Neural cell (in vitro differentiated cells): ENCODE measurements at regions not wholly inside any gene's neighbourhood (a gene's known extent, or its start where the extent isn't known, plus 50 kb on each side); places are given as distances from the start of the nearest gene placed in this dataset.

Source experiments
- H2AFZ ChIP-seq: fragments of 200-600, 300-800 bp; sonication (generic), shearing (Covaris generic); 2 replicates; pipeline ENCODE4 v1.6.0; 2014; ENCODE audit warnings: low read depth, mild to moderate bottlenecking, antibody characterized with exemption, low read length, moderate library complexity
- H3F3A ChIP-seq: fragments of 200-600 bp; shearing (Covaris generic); 2 replicates; pipeline ENCODE4 v1.6.1; 2016; ENCODE audit warnings: mild to moderate bottlenecking, moderate library complexity, mixed read lengths, antibody characterized with exemption, low read length; ENCODE audit not compliant: insufficient read depth, poor library complexity, severe bottlenecking
- H3K27ac ChIP-seq: fragments of 200-600, 300-800 bp; sonication (generic), shearing (Covaris generic); 2 replicates; pipeline ENCODE4 v1.5.1; 2014; ENCODE audit warnings: mild to moderate bottlenecking, low read length, moderate library complexity
- H3K27me3 ChIP-seq: fragments of 300-800, 200-600 bp; sonication (generic), shearing (Covaris generic); 2 replicates; pipeline ENCODE4 v1.6.0; 2014; ENCODE audit warnings: mild to moderate bottlenecking, low read depth, low read length, moderate library complexity; ENCODE audit not compliant: insufficient read depth
- H3K36me3 ChIP-seq: fragments of 300-800, 200-600 bp; sonication (generic), shearing (Covaris generic); 2 replicates; pipeline ENCODE4 v1.5.1; 2014; ENCODE audit warnings: mild to moderate bottlenecking, antibody characterized with exemption, low read length, moderate library complexity; ENCODE audit not compliant: insufficient read depth
- H3K4me2 ChIP-seq: fragments of 300-800, 200-600 bp; sonication (generic), shearing (Covaris generic); 2 replicates; pipeline ENCODE4 v1.6.0; 2014; ENCODE audit warnings: mild to moderate bottlenecking, low read length
- H3K4me3 ChIP-seq: fragments of 300-800, 200-600 bp; sonication (generic), shearing (Covaris generic); 2 replicates; pipeline ENCODE4 v1.5.1; 2014; ENCODE audit warnings: mild to moderate bottlenecking, low read length, moderate library complexity
- H3K79me2 ChIP-seq: fragments of 200-600 bp; shearing (Covaris generic); replicated peaks from 2 replicates; pipeline ENCODE4 v1.6.0; 2014; ENCODE audit warnings: mild to moderate bottlenecking, low read length, moderate library complexity; ENCODE audit not compliant: insufficient read depth
- H3K9ac ChIP-seq: fragments of 300-800, 200-600 bp; sonication (generic), shearing (Covaris generic); 2 replicates; pipeline ENCODE4 v1.6.1; 2016; ENCODE audit warnings: mild to moderate bottlenecking, low read length, mixed read lengths
- H3K9me2 ChIP-seq: fragments of 200-600 bp; shearing (Covaris generic); 2 replicates; pipeline ENCODE4 v1.6.1; 2016; ENCODE audit warnings: mild to moderate bottlenecking, low read length, mixed read lengths; ENCODE audit not compliant: insufficient read depth
- H3K9me3 ChIP-seq: fragments of 200-600, 300-800 bp; sonication (generic), shearing (Covaris generic); 2 replicates; pipeline ENCODE4 v1.6.1; 2016; ENCODE audit warnings: mild to moderate bottlenecking, mixed run types, low read length, moderate library complexity, mixed read lengths
- H4K20me1 ChIP-seq: fragments of 200-600 bp; shearing (Covaris generic); 2 replicates; pipeline ENCODE4 v1.6.1; 2016; ENCODE audit warnings: mild to moderate bottlenecking, mixed run types; ENCODE audit not compliant: insufficient read depth
- CTCF ChIP-seq: fragments of 450-650 bp; IDR thresholded peaks from 2 replicates; pipeline ENCODE4 v1.5.1; 2014; ENCODE audit warnings: antibody characterized with exemption, mild to moderate bottlenecking, moderate library complexity; ENCODE audit not compliant: poor library complexity, severe bottlenecking
- EP300 ChIP-seq: fragments of 450-650 bp; conservative IDR thresholded peaks from 2 replicates; pipeline ENCODE4 v1.6.1; 2014; ENCODE audit warnings: antibody characterized with exemption, mild to moderate bottlenecking, moderate library complexity; ENCODE audit not compliant: poor library complexity, severe bottlenecking
- EZH2 ChIP-seq: fragments of 200-600, 300-800 bp; shearing (Covaris generic), sonication (generic); IDR thresholded peaks from 2 replicates; pipeline ENCODE4 v1.6.1; 2014; ENCODE audit warnings: antibody characterized with exemption, low read length, borderline replicate concordance, mild to moderate bottlenecking; ENCODE audit not compliant: insufficient read depth, poor library complexity, severe bottlenecking
- MXI1 ChIP-seq: fragments of 450-650 bp; conservative IDR thresholded peaks from 2 replicates; pipeline ENCODE4 v1.6.1; 2014; ENCODE audit warnings: antibody characterized with exemption, mild to moderate bottlenecking; ENCODE audit not compliant: poor library complexity, severe bottlenecking
- POLR2AphosphoS5 ChIP-seq: IDR thresholded peaks from 2 replicates; pipeline ENCODE4 v1.6.1; 2012
- RAD21 ChIP-seq: fragments of 450-650 bp; conservative IDR thresholded peaks from 2 replicates; pipeline ENCODE4 v1.6.1; 2014; ENCODE audit warnings: antibody characterized with exemption, mild to moderate bottlenecking, moderate library complexity
- REST ChIP-seq: IDR thresholded peaks from 2 replicates; pipeline ENCODE4 v1.6.1; 2012; ENCODE audit warnings: borderline replicate concordance
- SMC3 ChIP-seq: fragments of 450-650 bp; conservative IDR thresholded peaks from 2 replicates; pipeline ENCODE4 v1.6.1; 2014; ENCODE audit warnings: antibody characterized with exemption, mild to moderate bottlenecking, moderate library complexity; ENCODE audit not compliant: poor library complexity
- TAF1 ChIP-seq: IDR thresholded peaks from 2 replicates; pipeline ENCODE4 v1.6.1; 2012; ENCODE audit warnings: low read depth

- Histone ChIP-seq H3K36me3 (no peaks in the 10 kb centered on the region), H3K27ac (no peak overlapping the region), H3F3A (no peaks in the 10 kb centered on the region), H3K9ac (no peak overlapping the region), H2AFZ (no peak overlapping the region), H3K27me3 (no peaks in the 10 kb centered on the region), H4K20me1 (no peaks in the 10 kb centered on the region), H3K9me2 (no peaks in the 10 kb centered on the region), H3K4me2 (no peak overlapping the region), H3K9me3 (no peaks in the 10 kb centered on the region), H3K4me3 (no peak overlapping the region), H3K79me2 (no peaks in the 10 kb centered on the region)
- no peak for TF ChIP-seq EP300
Observed at GRCh38 chr9:79060766-79061165, 511.0 kb upstream of the TLE4 start.

- no peaks in the 10 kb centered on the region for H3F3A ChIP-seq
- no peaks in the 10 kb centered on the region for H3K36me3 ChIP-seq
- no peaks in the 10 kb centered on the region for H3K9me2 ChIP-seq
- TF ChIP-seq MXI1 (no peak), EZH2 (no peak), SMC3 (no peak), POLR2AphosphoS5 (no peak), REST (no peak), CTCF (no peak), RAD21 (no peak), EP300 (no peak), TAF1 (no peak)
- no peak overlapping the region for H3K27ac ChIP-seq
- H4K20me1 ChIP-seq = no peaks in the 10 kb centered on the region
- H3K27me3 ChIP-seq = no peaks in the 10 kb centered on the region
- H3K9me3 ChIP-seq = no peaks in the 10 kb centered on the region
- no peak overlapping the region for H3K4me2 ChIP-seq
- no peak overlapping the region for H2AFZ ChIP-seq
- no peak overlapping the region for H3K9ac ChIP-seq
- H3K79me2 ChIP-seq = no peaks in the 10 kb centered on the region
- H3K4me3 ChIP-seq = no peak overlapping the region
Observed at GRCh38 chr9:79061752-79062616, 509.8 kb upstream of the TLE4 start.
